Embryonic facial prominence (tissue), 1 donor: ENCODE measurements at regions not wholly inside any gene's neighbourhood (a gene's known extent, or its start where the extent isn't known, plus 50 kb on each side); places are given as distances from the start of the nearest gene placed in this dataset.
"Not testable (repeated sequence)": the region's sequence is repeated elsewhere in the genome, so short reads cannot be mapped to it uniquely, and the experiment has no call there.

Experiments used
- DNase-seq: peaks from one replicate; pipeline ENCODE4 v3.0.0-alpha.2; 2016; ENCODE audit errors: extremely low spot score

DNA sequence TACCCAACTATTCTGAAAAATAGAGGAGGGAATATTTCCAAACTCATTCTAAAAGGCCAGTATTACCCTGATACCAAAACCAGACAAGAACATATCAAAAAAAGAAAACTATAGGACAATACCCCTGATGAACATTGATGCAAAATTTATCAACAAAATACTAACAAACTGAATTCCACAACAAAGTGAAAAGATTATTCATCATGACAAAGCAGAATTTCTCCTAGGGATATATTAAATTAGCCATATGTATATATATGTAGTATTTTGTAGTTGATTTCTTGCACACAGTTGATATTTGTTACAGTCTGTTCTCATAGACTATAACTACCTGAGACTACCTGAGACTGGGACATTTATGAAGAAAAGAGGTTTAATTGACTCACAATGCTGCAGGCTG is 495.0 kb upstream of the SPRY2 start:
- DNase-seq: no peak

GRCh38 chr13:80830431-80830830 is 489.5 kb upstream of the SPRY2 start:
- DNase-seq: no peak

DNA sequence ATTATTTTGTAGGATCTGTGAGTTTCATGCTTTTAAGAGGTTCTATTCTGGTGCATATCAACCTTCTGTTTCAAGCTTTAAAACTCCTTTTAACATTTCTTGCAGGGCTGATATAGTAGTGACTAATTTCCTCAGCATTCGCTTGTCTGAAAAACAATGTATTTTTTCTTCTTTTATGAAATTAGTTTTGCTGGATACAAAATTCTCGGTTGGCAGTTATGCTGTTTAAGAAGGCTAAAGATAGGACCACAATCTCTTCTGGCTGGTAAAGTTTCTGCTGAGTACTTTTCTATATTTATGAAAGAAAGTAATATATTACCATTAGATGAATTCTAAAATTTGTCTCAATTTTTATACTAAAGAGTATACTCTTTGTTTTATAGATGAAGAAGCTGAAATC is 487.8 kb upstream of the SPRY2 start:
- no peak for DNase-seq

DNA sequence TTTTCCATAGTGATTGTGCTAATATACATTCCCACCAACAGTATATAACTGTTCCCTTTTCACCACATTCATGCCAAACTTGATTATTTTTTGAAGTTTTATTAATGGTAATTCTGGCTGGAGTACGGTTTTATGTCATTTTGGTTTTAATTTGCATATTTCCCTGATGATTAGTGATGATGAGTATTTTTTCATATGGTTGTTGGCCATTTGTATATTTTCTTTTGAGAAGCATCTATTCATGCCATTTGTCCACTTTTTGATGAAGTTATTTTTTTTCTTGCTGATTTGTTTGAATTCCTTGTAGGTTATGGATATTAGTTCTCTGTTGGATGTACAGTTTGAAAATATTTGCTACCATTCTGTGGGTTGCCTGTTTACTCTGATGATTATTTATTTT is 484.4 kb upstream of the SPRY2 start:
- DNase-seq: no peak

- no peak for DNase-seq
Measured at GRCh38 chr13:80824229-80824628, 483.3 kb upstream of the SPRY2 start.

GRCh38 chr13:80823472-80823871 is 482.5 kb upstream of the SPRY2 start:
- DNase-seq: no peak

DNA sequence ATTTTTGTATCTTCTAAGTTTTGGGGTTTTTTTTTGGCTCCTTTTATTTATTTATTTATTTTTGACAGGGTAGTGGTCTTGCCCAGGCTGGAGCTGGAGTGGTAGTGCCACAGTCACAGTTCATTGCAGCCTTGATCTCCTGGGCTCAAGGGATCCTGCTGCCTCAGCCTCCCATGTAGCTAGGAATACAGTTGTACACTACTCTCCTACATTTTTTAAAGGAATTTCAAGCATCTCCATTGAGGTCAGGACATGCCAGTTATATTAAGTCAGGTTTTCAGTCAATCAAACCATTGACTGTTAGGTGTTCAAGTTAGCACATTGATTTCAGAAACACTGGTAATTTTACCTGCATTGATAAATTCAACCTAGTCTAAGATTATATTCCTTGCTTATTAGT is 480.5 kb upstream of the SPRY2 start:
- no peak for DNase-seq

GRCh38 chr13:80817979-80818378 is 477.1 kb upstream of the SPRY2 start:
- no peak for DNase-seq

- DNase-seq: no peak
Measured at GRCh38 chr13:80814541-80814940, 473.6 kb upstream of the SPRY2 start.

- DNase-seq: not testable (repeated sequence)
Measured at GRCh38 chr13:80810294-80810693, 469.4 kb upstream of the SPRY2 start.

- DNase-seq: no peak
Measured at GRCh38 chr13:80802946-80803345, 462.0 kb upstream of the SPRY2 start.

GRCh38 chr13:80798576-80799133 is 457.7 kb upstream of the SPRY2 start:
- no peak for DNase-seq

DNA sequence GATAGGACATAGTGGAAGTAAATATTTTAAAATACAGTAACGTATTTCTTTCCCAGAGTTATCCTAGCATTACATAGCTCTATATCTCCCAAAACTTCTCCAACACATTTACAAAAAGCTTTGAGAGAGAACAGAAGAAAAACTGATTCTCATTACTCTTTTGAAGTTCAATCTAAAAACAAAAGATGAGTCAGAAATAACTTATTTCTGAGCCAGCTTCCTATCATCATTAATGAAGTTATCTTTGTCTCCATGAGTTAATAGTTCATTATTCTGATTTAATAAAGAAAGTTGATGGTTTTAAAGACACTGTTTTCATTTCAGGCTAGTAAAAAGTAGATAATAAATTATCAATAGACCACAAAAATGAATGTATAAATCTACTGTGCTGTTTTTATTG is 446.7 kb upstream of the SPRY2 start:
- DNase-seq: no peak

DNA sequence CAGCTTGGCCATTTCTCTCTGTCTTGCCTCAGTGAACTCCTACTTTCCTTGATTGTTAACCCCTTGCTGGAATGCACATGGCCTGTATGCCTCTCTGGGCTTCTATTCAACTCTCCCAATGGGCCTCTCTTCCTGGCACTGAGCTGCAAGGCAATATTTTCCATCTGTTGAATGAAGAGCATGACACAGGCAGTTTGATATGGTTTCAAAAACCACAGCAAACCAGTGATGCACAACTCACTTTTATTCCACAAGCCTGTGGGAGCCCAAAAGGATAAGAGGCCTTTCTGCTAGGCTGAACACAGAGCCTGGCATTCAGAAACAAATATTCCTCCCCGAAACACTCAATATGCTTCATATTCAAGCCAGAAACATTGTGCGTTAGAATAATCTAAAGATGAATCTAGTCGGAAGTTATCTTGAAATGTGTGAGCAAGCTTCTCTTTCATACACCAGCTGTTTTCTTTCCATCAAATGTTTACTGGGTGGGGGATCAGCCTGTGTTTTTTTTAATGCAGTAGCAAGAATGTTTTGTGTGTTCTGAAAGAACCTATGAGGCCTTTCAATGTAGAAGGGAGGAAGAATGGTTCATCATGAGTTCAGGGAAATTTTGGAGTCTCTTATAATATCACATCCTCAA is 443.1 kb upstream of the SPRY2 start:
- DNase-seq: no peak

DNA sequence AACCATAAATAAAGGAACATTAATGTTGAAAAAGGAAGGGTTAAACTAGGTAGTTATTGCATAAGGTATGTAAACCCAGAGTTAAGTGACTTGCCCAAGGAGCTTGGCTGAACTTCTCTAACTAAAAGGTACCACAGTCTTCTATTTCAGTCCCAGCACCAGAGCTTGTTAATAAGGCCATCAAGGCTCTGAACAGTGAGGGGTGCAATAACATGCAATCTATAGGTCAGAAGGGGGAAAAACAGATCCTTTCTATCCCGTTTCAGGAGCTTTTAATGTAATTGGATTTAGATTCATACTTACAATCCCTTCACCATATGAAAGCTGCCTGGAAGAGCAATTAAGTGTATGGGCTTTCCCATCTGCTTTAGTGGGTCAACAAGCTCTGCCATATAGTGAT is 441.5 kb upstream of the SPRY2 start:
- DNase-seq: no peak

- DNase-seq: no peak
Measured at GRCh38 chr13:80778297-80778696, 437.4 kb upstream of the SPRY2 start.

GRCh38 chr13:80757694-80758093 is 416.8 kb upstream of the SPRY2 start:
- no peak for DNase-seq

DNA sequence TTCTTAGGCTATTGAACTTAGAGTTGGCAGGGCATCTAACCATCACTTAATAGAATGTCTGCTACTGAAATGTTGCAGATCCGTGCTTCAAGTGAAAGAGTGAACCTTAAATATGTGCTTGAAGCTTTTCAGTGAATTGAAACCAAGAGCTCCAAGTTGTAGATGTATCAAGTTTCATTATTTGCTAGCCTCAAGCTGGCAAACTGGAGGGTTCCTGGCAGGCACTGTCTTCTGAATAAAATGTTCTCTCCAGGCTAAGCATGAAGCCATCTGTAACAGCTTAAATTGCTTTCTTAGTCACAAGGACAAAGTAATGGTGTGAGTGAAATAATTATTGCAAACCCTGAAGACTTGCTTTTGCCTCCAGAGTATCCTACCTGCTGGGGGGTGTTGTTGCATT is 415.0 kb upstream of the SPRY2 start:
- no peak for DNase-seq

- no peak for DNase-seq
Measured at GRCh38 chr13:80754441-80754840, 413.5 kb upstream of the SPRY2 start.

DNA sequence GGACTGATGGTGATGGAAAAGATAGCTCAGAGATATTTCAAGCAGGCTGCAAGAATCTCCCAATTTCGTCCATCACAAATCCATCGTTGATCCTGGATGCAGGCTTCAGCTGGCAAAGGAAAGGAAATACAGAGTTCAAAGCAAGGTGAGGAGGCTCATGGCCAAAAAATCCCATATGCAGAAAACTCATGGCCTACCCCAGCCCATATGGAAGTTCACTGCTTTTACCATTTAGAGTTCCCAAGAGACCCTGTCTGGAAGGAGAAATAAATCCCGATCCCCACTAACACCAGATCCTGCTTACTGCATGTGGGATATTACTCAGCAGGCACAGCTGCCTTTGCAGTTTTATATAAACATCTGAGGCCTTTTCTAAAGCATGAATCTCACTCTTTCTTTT is 412.9 kb upstream of the SPRY2 start:
- no peak for DNase-seq

GRCh38 chr13:80751854-80752253 is 410.9 kb upstream of the SPRY2 start:
- no peak for DNase-seq

- DNase-seq: no peak
Measured at GRCh38 chr13:80744147-80744914, 403.4 kb upstream of the SPRY2 start.

GRCh38 chr13:80742033-80742432 is 401.1 kb upstream of the SPRY2 start:
- no peak for DNase-seq
